ENCODE measurements at regions not wholly inside any gene's neighbourhood (a gene's known extent, or its start where the extent isn't known, plus 50 kb on each side); places are given as distances from the start of the nearest gene placed in this dataset.
"Not testable (repeated sequence)": the region's sequence is repeated elsewhere in the genome, so short reads cannot be mapped to it uniquely, and the experiment has no call there.

- H3K27me3 Mint-ChIP-seq, H3K9me3 Mint-ChIP-seq, ATAC-seq, POLR2A ChIA-PET, DNase-seq, H3K4me3 Mint-ChIP-seq, H3K4me1 Mint-ChIP-seq, H3K27ac Mint-ChIP-seq, H3K36me3 Mint-ChIP-seq: not testable (repeated sequence)
Measured at GRCh38 chr1:83238654-83239053, 760.3 kb downstream of the TTLL7 start.

- ATAC-seq, result not testable (repeated sequence)
Measured at GRCh38 chr1:83219788-83220187, 779.1 kb downstream of the TTLL7 start.

GRCh38 chr1:83218036-83218716 is 780.8 kb downstream of the TTLL7 start:
- H3K27me3 Mint-ChIP-seq, H3K4me3 Mint-ChIP-seq, DNase-seq, H3K36me3 Mint-ChIP-seq, POLR2A ChIA-PET, ATAC-seq, H3K27ac Mint-ChIP-seq, H3K4me1 Mint-ChIP-seq: not testable (repeated sequence)
- H3K9me3 Mint-ChIP-seq, result peaks cover 0 to 11% (median 0%) of the 10 kb centered on the region in 9 donors

More at GRCh38 chr1:83219788-83220187, 779.1 kb downstream of the TTLL7 start:
- H3K4me3 Mint-ChIP-seq, H3K4me1 Mint-ChIP-seq, H3K27me3 Mint-ChIP-seq, POLR2A ChIA-PET, H3K36me3 Mint-ChIP-seq, H3K27ac Mint-ChIP-seq, H3K9me3 Mint-ChIP-seq, DNase-seq: not testable (repeated sequence)

- H3K4me1 Mint-ChIP-seq, POLR2A ChIA-PET: not testable (repeated sequence)
Measured at GRCh38 chr1:83214317-83214716, 784.6 kb downstream of the TTLL7 start.

GRCh38 chr1:83213648-83214047 is 785.3 kb downstream of the TTLL7 start:
- H3K4me3 Mint-ChIP-seq, DNase-seq, POLR2A ChIA-PET, ATAC-seq, H3K27me3 Mint-ChIP-seq, H3K9me3 Mint-ChIP-seq, H3K27ac Mint-ChIP-seq, H3K36me3 Mint-ChIP-seq, H3K4me1 Mint-ChIP-seq: not testable (repeated sequence)

More at GRCh38 chr1:83214317-83214716, 784.6 kb downstream of the TTLL7 start:
- not testable (repeated sequence) for H3K4me3 Mint-ChIP-seq, H3K9me3 Mint-ChIP-seq, ATAC-seq, H3K36me3 Mint-ChIP-seq, H3K27ac Mint-ChIP-seq, DNase-seq, H3K27me3 Mint-ChIP-seq

- POLR2A ChIA-PET, H3K27me3 Mint-ChIP-seq, DNase-seq, H3K36me3 Mint-ChIP-seq, H3K27ac Mint-ChIP-seq, ATAC-seq, H3K9me3 Mint-ChIP-seq, H3K4me1 Mint-ChIP-seq, H3K4me3 Mint-ChIP-seq: not testable (repeated sequence)
Measured at GRCh38 chr1:83212033-83212432, 786.9 kb downstream of the TTLL7 start.

- H3K9me3 Mint-ChIP-seq, result not testable (repeated sequence)
Measured at GRCh38 chr1:83208540-83208939, 790.4 kb downstream of the TTLL7 start.

GRCh38 chr1:83194610-83195009 is 804.3 kb downstream of the TTLL7 start:
- H3K4me3 Mint-ChIP-seq, H3K36me3 Mint-ChIP-seq, H3K4me1 Mint-ChIP-seq, POLR2A ChIA-PET, H3K27me3 Mint-ChIP-seq, DNase-seq, H3K9me3 Mint-ChIP-seq, H3K27ac Mint-ChIP-seq, ATAC-seq: not testable (repeated sequence)

More at GRCh38 chr1:83208540-83208939, 790.4 kb downstream of the TTLL7 start:
- H3K36me3 Mint-ChIP-seq, ATAC-seq, H3K27ac Mint-ChIP-seq, H3K4me3 Mint-ChIP-seq, POLR2A ChIA-PET, H3K27me3 Mint-ChIP-seq, DNase-seq, H3K4me1 Mint-ChIP-seq: not testable (repeated sequence)

- ATAC-seq, DNase-seq, H3K4me3 Mint-ChIP-seq, H3K4me1 Mint-ChIP-seq, POLR2A ChIA-PET, H3K27ac Mint-ChIP-seq, H3K9me3 Mint-ChIP-seq, H3K27me3 Mint-ChIP-seq, H3K36me3 Mint-ChIP-seq: not testable (repeated sequence)
Measured at GRCh38 chr1:83182033-83182728, 816.8 kb downstream of the TTLL7 start.

- POLR2A ChIA-PET, ATAC-seq: not testable (repeated sequence)
Measured at GRCh38 chr1:83180621-83181020, 818.3 kb downstream of the TTLL7 start.

GRCh38 chr1:83167634-83168033 is 831.3 kb downstream of the TTLL7 start:
- H3K4me3 Mint-ChIP-seq, H3K4me1 Mint-ChIP-seq, ATAC-seq, H3K27me3 Mint-ChIP-seq, H3K36me3 Mint-ChIP-seq, H3K27ac Mint-ChIP-seq, POLR2A ChIA-PET, DNase-seq: not testable (repeated sequence)
- H3K9me3 Mint-ChIP-seq, result peaks cover 0 to 13% (median 0%) of the 10 kb centered on the region in 9 donors

More at GRCh38 chr1:83180621-83181020, 818.3 kb downstream of the TTLL7 start:
- H3K36me3 Mint-ChIP-seq, H3K4me3 Mint-ChIP-seq, H3K27ac Mint-ChIP-seq, H3K27me3 Mint-ChIP-seq, H3K9me3 Mint-ChIP-seq, H3K4me1 Mint-ChIP-seq, DNase-seq: not testable (repeated sequence)

GRCh38 chr1:83163879-83164475 is 835.0 kb downstream of the TTLL7 start:
- H3K4me1 Mint-ChIP-seq, ATAC-seq, H3K9me3 Mint-ChIP-seq, DNase-seq, POLR2A ChIA-PET, H3K36me3 Mint-ChIP-seq, H3K27me3 Mint-ChIP-seq, H3K4me3 Mint-ChIP-seq, H3K27ac Mint-ChIP-seq: not testable (repeated sequence)

GRCh38 chr1:83158924-83159323 is 840.0 kb downstream of the TTLL7 start:
- H3K9me3 Mint-ChIP-seq, H3K4me1 Mint-ChIP-seq, H3K27ac Mint-ChIP-seq, DNase-seq, ATAC-seq, H3K36me3 Mint-ChIP-seq, H3K4me3 Mint-ChIP-seq, POLR2A ChIA-PET, H3K27me3 Mint-ChIP-seq: not testable (repeated sequence)
